GM19455 (cell line): ENCODE measurements at regions not wholly inside any gene's neighbourhood (a gene's known extent, or its start where the extent isn't known, plus 50 kb on each side); places are given as distances from the start of the nearest gene placed in this dataset.

ENCODE experiments used
- ATAC-seq: cut with Tn5 transposase; IDR thresholded peaks from one replicate; pipeline ENCODE4 v1.9.1; 2021; ENCODE audit not compliant: unreplicated experiment

GRCh38 chr9:73446306-73446705 is 294.6 kb downstream of the ANXA1 start:
- no peak for ATAC-seq

DNA sequence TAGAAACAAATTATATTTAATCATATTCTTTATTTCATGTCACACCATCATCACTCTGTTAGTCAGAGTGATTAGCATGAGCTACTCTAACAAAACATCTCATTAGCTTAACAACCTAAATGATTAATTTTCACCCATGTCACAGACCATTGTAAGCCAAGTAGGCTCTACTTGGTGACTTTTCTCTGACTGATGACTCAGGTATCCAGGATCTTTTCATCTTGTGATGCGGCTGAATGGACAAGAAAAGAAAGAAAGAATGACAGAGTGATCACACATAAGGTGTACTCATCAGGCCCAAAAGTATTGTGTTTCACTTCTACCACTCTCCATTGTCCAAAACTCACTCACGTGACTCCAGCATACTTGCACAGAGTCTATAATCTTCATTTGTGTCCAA is 299.3 kb downstream of the ANXA1 start:
- ATAC-seq: no peak

- ATAC-seq: no peak
These were observed 308.2 kb downstream of the ANXA1 start for GRCh38 chr9:73459817-73460216.

DNA sequence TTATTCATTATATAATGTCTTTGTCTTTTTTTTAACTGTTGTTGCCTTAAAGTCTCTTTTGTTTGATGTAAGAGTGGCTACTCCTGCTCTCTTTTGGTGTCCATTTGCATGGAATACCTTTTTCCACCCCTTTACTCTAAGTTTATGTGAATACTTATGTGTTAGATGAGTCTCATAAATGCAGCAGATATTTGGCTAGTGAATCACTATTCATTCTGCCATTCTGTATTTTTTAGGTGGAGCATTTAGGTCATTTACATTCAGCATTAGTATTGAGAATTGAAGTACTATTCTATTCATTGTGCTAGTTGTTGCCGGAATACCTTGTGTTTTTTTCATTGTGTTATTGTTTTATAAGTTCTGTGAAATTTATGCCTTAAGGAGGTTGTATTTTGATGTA is 317.1 kb downstream of the ANXA1 start:
- ATAC-seq: no peak

DNA sequence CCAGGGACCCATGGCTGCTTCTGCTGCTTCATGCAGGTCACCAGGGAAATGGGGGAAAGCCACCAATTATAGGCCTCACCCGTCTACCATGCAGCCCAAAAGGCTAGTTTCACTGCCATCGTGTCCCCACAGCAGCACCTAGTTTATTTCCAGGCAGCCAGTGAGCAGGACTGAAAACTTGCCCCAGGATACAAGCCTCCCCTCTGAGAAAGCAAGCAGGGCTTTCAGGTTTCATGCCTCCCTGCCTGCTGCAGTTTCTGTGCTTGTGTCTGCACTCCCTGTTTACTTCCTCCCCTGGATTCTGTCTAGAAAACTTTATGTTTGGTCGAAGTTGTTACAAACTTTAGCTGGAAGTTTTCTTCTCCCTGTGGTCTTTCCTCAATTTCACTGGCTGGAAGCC is 319.1 kb downstream of the ANXA1 start:
- ATAC-seq: no peak

DNA sequence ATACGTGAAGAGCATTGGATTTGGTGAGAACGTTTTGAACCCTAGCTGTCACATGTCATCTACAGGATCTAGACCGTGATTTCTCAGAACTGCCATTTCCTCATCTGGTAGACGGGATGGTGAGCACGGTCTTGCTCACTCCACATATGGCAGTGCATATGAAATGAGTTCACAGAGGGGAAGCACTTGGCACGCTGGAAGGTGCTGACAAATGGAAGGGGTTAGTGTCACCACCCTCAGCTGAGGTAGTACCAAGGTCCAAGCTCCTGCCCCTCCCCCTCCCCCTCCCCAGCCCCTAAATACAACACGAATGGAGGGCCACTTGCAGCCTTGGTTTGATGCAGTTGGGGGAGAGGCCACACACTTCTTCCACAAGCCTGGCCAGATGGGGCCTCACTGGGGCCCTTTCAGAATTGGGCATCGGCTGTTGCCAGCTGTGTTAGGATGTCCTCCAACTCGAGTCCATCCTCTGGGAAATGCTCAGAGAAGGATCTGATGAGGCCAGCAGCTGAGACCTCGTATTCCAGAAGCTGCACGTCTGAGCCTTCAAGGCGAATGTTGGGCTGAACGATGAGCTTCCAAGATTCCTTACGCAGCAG is 322.4 kb downstream of the ANXA1 start:
- no peak for ATAC-seq

DNA sequence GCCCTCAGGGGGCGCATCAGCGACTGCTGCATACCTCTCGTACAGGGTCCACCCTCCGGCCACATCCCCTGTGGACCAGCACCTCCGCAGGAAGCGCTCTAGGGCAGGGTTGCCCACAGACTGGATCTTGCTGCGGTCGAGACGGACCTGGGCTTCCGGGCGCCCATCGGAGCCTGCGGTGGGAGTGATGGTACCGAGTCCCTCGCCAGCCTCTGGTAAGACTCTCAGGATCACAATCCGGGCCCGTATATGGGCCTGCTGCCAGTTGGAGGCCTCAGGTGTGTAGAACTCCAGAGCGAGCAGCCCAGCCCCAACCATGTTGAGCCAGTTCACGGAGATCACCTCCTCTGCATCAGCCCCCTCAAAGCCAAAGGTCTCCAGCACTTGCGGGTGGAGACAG is 323.0 kb downstream of the ANXA1 start:
- no peak for ATAC-seq

- ATAC-seq: no peak
These were observed 343.2 kb downstream of the ANXA1 start for GRCh38 chr9:73494894-73495293.

DNA sequence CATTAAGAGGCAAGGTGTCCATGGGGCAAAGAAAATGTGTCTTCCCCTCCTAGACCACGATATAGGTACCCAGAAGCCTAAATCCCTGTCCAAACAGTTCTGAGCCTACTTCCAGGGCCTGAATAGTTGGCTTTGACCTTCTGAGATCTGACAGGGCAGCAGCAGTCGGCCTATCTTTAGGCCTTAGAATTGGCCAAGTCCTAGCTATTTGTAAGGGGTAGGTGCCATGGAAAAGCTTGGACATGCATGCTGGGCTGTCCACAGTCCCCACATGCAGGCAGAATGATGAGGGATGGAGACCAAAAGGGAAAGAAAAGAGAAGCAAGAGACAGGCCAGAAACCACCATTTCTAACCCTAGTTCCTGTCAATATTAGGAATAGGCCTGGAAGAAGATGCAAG is 346.1 kb downstream of the ANXA1 start:
- ATAC-seq: no peak

DNA sequence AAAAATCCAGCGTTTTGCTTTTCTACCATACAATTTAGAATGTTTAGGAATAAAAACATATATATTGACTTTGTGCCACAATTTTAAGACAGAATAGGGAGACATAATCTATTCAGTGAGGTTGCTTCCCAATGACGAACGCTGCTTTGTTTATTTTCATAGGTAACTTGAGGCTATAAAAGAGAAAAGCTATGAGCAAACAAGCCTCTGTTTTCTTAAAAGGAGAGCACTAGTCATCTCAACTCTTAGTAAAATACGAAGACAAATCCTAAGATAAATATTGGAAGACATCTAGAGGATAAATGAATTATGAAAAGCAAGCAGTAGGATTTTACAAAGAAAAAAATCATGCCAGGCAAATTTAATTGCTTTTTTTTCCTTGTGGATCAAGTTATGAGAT is 363.6 kb downstream of the ANXA1 start:
- ATAC-seq: no peak

- ATAC-seq: no peak
These were observed 371.7 kb downstream of the ANXA1 start for GRCh38 chr9:73523391-73523790.

- no peak for ATAC-seq
These were observed 373.7 kb downstream of the ANXA1 start for GRCh38 chr9:73525350-73525749.

DNA sequence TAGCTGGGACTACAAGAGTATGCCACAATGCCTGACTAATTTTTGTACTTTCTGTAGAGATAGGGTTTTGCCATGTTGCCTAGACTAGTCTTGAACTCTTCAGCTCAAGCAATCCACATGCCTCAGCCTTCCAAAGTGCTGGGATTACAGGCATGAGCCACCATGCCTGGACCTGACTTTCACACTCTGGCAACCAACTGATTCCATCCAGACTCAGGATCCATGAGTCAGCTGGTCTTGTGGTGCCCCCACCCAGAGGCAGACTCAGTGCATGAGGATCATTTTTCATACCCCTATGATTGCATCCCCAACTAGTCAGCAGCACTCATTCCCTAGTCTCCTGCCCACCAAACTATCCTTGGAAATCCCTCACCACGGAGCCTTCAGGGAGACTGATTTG is 375.9 kb downstream of the ANXA1 start:
- ATAC-seq: no peak

- ATAC-seq: no peak
These were observed 377.3 kb downstream of the ANXA1 start for GRCh38 chr9:73528926-73529325.

DNA sequence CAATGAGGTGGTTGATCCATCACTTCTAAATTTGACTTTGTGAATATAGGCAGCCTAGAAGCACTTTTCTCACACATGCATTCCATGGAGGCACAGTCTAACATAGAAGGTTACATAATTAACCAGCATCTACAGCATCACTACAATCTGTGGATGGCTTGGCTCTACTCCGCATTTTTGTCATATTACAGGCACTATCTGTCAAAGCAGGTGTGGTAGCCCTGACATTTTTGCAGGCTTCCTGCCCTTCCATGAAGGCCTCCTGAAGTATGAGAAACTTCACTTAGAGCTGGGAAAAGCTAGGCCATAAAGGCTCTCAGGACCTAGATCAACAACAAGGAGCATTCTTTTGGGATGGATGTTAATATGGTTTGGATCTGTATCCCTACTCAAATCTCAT is 378.0 kb downstream of the ANXA1 start:
- no peak for ATAC-seq

GRCh38 chr9:73531051-73531532 is 379.4 kb downstream of the ANXA1 start:
- ATAC-seq: no peak

GRCh38 chr9:73531658-73532057 is 380.0 kb downstream of the ANXA1 start:
- no peak for ATAC-seq

DNA sequence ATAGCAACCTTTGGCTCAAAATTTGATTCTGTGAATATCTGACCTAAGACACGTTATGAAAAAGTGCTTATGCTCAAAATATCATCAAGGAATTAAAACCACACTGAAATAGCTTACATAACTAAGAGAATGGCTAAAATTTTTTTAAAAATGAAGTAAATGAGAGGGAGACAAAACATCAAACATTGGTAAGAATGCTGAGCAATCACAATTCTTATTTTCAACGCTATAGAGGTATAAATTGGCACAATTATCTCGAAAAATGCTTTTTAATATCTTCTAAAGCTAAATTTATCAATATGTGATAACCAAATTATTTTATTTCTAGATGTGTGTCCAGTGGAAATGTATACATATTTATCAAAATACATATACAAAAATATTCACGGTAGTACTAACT is 381.3 kb downstream of the ANXA1 start:
- no peak for ATAC-seq

DNA sequence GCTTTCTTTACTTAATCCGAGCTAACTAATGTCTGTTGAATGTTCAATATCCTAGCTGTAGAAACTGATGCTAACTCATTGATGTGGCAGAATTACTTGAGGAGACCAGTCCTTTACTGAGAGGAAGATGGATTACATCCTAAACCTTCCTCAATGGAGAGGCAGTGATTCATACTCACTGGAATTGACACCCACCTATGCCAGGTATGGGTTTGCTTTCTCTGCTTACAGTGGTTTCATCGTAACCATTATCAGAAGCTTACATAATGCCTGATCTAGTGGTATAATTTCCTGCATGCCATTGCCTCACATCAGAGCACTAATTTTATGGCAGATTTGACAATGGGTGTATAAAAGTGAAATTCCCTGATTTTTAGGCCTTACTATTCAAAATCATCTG is 384.7 kb downstream of the ANXA1 start:
- ATAC-seq: no peak

GRCh38 chr9:73537561-73537960 is 385.9 kb downstream of the ANXA1 start:
- ATAC-seq: no peak

DNA sequence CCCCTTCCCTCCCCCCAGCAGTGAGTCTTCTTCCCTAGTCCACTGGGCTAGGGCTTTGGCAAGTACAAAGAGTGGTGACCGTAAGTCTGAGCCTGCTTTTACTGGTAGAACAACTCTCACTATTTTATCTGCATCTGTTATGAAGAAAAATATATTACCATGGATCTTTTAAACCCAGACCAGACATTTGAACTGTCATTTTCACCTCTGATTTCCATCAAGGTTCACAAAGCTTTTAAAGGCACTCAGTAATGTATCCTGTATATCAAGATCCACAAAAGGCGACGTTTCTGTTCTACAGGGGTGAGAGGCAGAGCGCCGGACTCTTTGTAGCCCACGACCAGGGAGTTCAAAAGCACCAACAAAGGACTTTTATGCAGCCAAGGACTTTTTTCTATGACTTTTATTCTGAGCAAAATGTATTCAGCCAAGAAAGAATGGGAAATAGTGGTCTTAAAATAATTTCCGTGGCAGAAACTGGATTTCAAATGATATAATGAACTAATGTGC is 388.3 kb downstream of the ANXA1 start:
- no peak for ATAC-seq

GRCh38 chr9:73541923-73542322 is 390.3 kb downstream of the ANXA1 start:
- no peak for ATAC-seq

DNA sequence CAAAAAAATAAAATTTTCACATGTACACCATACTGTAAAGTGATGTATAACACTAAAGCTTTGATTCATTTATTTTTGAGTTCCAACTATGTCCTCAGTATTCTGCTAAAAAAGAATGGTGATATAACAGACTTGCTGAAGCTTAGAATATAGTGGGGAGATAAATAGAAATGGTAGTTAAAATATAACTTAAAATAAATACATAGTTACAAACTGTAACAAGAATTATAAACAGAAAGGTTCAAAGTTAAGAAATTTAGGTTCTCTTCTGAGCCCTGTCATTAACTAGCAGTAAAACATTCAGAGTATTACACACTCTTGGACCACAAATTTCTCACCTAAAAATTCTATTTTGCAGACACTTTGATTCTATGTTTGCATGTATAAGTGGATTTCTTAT is 392.1 kb downstream of the ANXA1 start:
- ATAC-seq: no peak
